ENCODE measurements at regions not wholly inside any gene's neighbourhood (a gene's known extent, or its start where the extent isn't known, plus 50 kb on each side); places are given as distances from the start of the nearest gene placed in this dataset.
"Not testable (repeated sequence)": the region's sequence is repeated elsewhere in the genome, so short reads cannot be mapped to it uniquely, and the experiment has no call there.

DNA sequence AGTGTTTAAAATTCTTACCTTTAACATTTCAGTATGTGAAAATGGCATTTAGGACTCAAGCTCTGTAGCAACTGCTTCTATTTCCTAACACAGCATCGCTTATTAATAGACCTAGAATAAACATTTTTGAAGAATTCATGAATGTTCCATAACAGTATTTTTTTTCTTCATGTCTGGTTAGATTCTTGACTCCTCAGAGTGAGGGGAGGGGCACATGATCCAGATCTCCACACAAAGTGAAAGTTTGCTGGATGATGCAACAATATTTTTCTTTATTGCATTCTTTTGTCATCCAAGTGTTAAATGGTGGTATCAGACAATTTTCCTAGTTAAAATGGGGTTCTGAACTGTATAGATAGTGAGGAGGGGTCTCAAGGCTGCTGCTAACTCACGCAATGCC is 130.8 kb upstream of the MAN2A1 start:
- TF ChIP-seq, protein P1, sequence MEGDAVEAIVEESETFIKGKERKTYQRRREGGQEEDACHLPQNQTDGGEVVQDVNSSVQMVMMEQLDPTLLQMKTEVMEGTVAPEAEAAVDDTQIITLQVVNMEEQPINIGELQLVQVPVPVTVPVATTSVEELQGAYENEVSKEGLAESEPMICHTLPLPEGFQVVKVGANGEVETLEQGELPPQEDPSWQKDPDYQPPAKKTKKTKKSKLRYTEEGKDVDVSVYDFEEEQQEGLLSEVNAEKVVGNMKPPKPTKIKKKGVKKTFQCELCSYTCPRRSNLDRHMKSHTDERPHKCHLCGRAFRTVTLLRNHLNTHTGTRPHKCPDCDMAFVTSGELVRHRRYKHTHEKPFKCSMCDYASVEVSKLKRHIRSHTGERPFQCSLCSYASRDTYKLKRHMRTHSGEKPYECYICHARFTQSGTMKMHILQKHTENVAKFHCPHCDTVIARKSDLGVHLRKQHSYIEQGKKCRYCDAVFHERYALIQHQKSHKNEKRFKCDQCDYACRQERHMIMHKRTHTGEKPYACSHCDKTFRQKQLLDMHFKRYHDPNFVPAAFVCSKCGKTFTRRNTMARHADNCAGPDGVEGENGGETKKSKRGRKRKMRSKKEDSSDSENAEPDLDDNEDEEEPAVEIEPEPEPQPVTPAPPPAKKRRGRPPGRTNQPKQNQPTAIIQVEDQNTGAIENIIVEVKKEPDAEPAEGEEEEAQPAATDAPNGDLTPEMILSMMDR (IDR thresholded peaks at IDR 0.05; ENCODE audit: unreplicated experiment), result no peak
- no peaks in the 10 kb centered on the region for H3K9me3 Mint-ChIP-seq (ENCODE audit: unreplicated experiment)
- H3K4me1 Mint-ChIP-seq (ENCODE audit: unreplicated experiment), result no peaks in the 10 kb centered on the region
- DNase-seq (ENCODE audit: low spot score), result no peak
- H3K27me3 Mint-ChIP-seq (ENCODE audit: unreplicated experiment), result no peaks in the 10 kb centered on the region
- no peaks in the 10 kb centered on the region for H3K36me3 Mint-ChIP-seq (ENCODE audit: low read depth, unreplicated experiment)
- no peak overlapping the region for H3K4me3 Mint-ChIP-seq (ENCODE audit: unreplicated experiment)
- no peak overlapping the region for H3K27ac Mint-ChIP-seq (ENCODE audit: unreplicated experiment)

- DNase-seq (ENCODE audit: low spot score), result no peak
- Mint-ChIP-seq H3K27ac (ENCODE audit: unreplicated experiment) (no peak overlapping the region), H3K36me3 (ENCODE audit: low read depth, unreplicated experiment) (no peaks in the 10 kb centered on the region), H3K9me3 (ENCODE audit: unreplicated experiment) (no peaks in the 10 kb centered on the region), H3K4me1 (ENCODE audit: unreplicated experiment) (no peaks in the 10 kb centered on the region), H3K4me3 (ENCODE audit: unreplicated experiment) (no peak overlapping the region), H3K27me3 (ENCODE audit: unreplicated experiment) (no peaks in the 10 kb centered on the region)
- TF ChIP-seq, protein P1 (IDR thresholded peaks at IDR 0.05; ENCODE audit: unreplicated experiment), result no peak
Observed at GRCh38 chr5:109558364-109558763, 131.4 kb upstream of the MAN2A1 start.

- TF ChIP-seq, protein P1 (IDR thresholded peaks at IDR 0.05; ENCODE audit: unreplicated experiment), result no peak
- no peak for DNase-seq (ENCODE audit: low spot score)
- Mint-ChIP-seq H3K4me1 (ENCODE audit: unreplicated experiment) (no peaks in the 10 kb centered on the region), H3K4me3 (ENCODE audit: unreplicated experiment) (no peak overlapping the region), H3K36me3 (ENCODE audit: low read depth, unreplicated experiment) (no peaks in the 10 kb centered on the region), H3K27me3 (ENCODE audit: unreplicated experiment) (no peaks in the 10 kb centered on the region), H3K27ac (ENCODE audit: unreplicated experiment) (no peak overlapping the region), H3K9me3 (ENCODE audit: unreplicated experiment) (peaks cover 6% of the 10 kb centered on the region)
Observed at GRCh38 chr5:109553846-109554245, 135.9 kb upstream of the MAN2A1 start.

- H3K27ac Mint-ChIP-seq (ENCODE audit: unreplicated experiment); H3K9me3 Mint-ChIP-seq (ENCODE audit: unreplicated experiment); H3K27me3 Mint-ChIP-seq (ENCODE audit: unreplicated experiment); DNase-seq (ENCODE audit: low spot score); H3K36me3 Mint-ChIP-seq (ENCODE audit: low read depth, unreplicated experiment); H3K4me3 Mint-ChIP-seq (ENCODE audit: unreplicated experiment); H3K4me1 Mint-ChIP-seq (ENCODE audit: unreplicated experiment): not testable (repeated sequence)
Observed at GRCh38 chr5:109551234-109551633, 138.5 kb upstream of the MAN2A1 start.

- no peak for DNase-seq (ENCODE audit: low spot score)
- Mint-ChIP-seq H3K4me3 (ENCODE audit: unreplicated experiment) (no peak overlapping the region), H3K27me3 (ENCODE audit: unreplicated experiment) (peaks cover 1% of the 10 kb centered on the region), H3K36me3 (ENCODE audit: low read depth, unreplicated experiment) (no peaks in the 10 kb centered on the region), H3K27ac (ENCODE audit: unreplicated experiment) (no peak overlapping the region), H3K9me3 (ENCODE audit: unreplicated experiment) (peaks cover 6% of the 10 kb centered on the region), H3K4me1 (ENCODE audit: unreplicated experiment) (no peaks in the 10 kb centered on the region)
- TF ChIP-seq, protein P1 (IDR thresholded peaks at IDR 0.05; ENCODE audit: unreplicated experiment), result no peak
Observed at GRCh38 chr5:109550077-109550476, 139.7 kb upstream of the MAN2A1 start.

DNA sequence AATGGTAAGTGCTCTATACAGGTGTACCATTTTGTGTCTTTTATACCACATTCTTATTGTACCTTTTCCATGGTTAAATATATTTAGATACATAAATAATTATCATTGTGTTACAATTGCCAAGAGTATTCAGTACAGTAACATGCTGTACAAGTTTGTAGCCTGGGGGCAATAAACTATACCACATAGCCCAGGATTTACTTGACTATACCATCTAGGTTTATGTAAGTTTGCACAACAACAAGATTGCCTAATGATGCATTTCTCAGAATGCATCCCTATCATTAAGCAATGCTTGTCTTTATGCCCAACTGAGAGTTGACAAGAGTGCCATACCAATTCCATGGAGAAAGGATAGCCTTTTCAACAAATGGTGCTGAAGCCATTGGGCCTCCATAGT is 136.7 kb upstream of the PJA2 start:
- TF ChIP-seq, protein P1 (IDR thresholded peaks at IDR 0.05; ENCODE audit: unreplicated experiment), result no peak
- Mint-ChIP-seq H3K4me1 (ENCODE audit: unreplicated experiment) (no peaks in the 10 kb centered on the region), H3K36me3 (ENCODE audit: low read depth, unreplicated experiment) (no peaks in the 10 kb centered on the region), H3K9me3 (ENCODE audit: unreplicated experiment) (peaks cover 6% of the 10 kb centered on the region), H3K27ac (ENCODE audit: unreplicated experiment) (no peak overlapping the region), H3K27me3 (ENCODE audit: unreplicated experiment) (peaks cover 1% of the 10 kb centered on the region), H3K4me3 (ENCODE audit: unreplicated experiment) (no peak overlapping the region)
- no peak for DNase-seq (ENCODE audit: low spot score)

DNA sequence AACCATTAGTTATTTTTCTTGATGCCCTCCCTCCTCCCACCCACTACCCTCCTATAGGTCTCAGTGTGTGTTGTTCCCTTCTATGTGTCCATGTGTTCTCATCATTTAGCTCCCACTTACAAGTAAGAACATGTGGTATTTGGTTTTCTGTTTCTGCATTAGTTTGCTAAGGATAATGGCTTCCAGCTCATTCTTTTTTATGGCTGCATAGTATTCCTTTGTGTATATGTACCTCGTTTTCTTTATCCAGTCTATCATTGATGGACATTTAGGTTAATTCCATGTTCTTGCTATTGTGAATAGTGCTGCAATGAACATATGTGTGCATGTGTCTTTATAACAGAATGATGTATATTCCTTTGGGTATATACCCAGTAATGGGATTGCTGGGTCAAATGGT is 135.1 kb upstream of the PJA2 start:
- H3K27ac Mint-ChIP-seq (ENCODE audit: unreplicated experiment); DNase-seq (ENCODE audit: low spot score); H3K27me3 Mint-ChIP-seq (ENCODE audit: unreplicated experiment); H3K4me3 Mint-ChIP-seq (ENCODE audit: unreplicated experiment); H3K4me1 Mint-ChIP-seq (ENCODE audit: unreplicated experiment); H3K36me3 Mint-ChIP-seq (ENCODE audit: low read depth, unreplicated experiment); H3K9me3 Mint-ChIP-seq (ENCODE audit: unreplicated experiment): not testable (repeated sequence)

DNA sequence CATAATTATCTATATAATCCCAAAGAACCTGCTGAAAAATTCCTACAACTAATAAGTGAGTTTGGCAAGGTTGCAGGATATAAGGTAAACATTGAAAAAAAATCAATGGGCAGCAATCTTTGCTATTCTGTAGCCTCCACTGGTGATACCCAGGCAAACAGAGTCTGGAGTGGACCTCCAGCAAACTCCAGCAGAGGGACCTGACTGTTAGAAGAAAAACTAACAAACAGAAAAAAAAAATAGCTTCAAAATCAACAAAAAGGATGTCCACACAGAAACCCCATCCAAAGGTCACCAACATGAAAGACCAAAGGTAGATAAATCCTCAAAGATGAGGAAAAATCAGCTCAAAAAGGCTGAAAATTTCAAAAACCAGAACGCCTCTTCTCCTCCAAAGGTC is 128.9 kb upstream of the PJA2 start:
- not testable (repeated sequence) for H3K4me3 Mint-ChIP-seq (ENCODE audit: unreplicated experiment); DNase-seq (ENCODE audit: low spot score); H3K9me3 Mint-ChIP-seq (ENCODE audit: unreplicated experiment); H3K36me3 Mint-ChIP-seq (ENCODE audit: low read depth, unreplicated experiment); H3K4me1 Mint-ChIP-seq (ENCODE audit: unreplicated experiment); H3K27me3 Mint-ChIP-seq (ENCODE audit: unreplicated experiment); H3K27ac Mint-ChIP-seq (ENCODE audit: unreplicated experiment)

Data from endothelial cell (in vitro differentiated cells).